ENCODE measurements at regions not wholly inside any gene's neighbourhood (a gene's known extent, or its start where the extent isn't known, plus 50 kb on each side); places are given as distances from the start of the nearest gene placed in this dataset.

GRCh38 chr14:49420201-49420600, 166.0 kb downstream of the RPS29 start:
- ATAC-seq = no peak

GRCh38 chr14:49418789-49419188, 167.4 kb downstream of the RPS29 start:
- H3K4me2 ChIP-seq (ENCODE audit: low read length) = no peak overlapping the region
- no peaks in the 10 kb centered on the region for H3K36me3 ChIP-seq (ENCODE audit: low read depth, low read length)
- DNase-seq (no peak), ATAC-seq (no peak)
- CTCF ChIA-PET = no interaction called here
- no peak overlapping the region for H2AFZ ChIP-seq (ENCODE audit: low read length)
- POLR2A ChIA-PET (ENCODE audit: unreplicated experiment) = no interaction called here
- H3K4me1 ChIP-seq (ENCODE audit: insufficient read depth, low read length) = no peaks in the 10 kb centered on the region
- BruUV-seq (replicated peaks) = no TSS peak
- H3K27ac ChIP-seq (ENCODE audit: low read length) = no peak overlapping the region
- no peaks in the 10 kb centered on the region for H3F3A ChIP-seq (ENCODE audit: low read length, unreplicated experiment)
- H3K79me2 ChIP-seq (ENCODE audit: low read length) = no peaks in the 10 kb centered on the region
- TF ChIP-seq EZH2 (IDR thresholded peaks at IDR 0.05; ENCODE audit: low read length, unreplicated experiment) (no peak), CTCF (conservative IDR thresholded peaks at IDR 0.05; ENCODE audit: low read depth, low read length) (no peak), EZH2phosphoT487 (IDR thresholded peaks at IDR 0.05; ENCODE audit: borderline replicate concordance, low read length) (no peak)
- intact Hi-C loops (cut with micrococcal nuclease) = no loop called here
- H3K4me3 ChIP-seq (ENCODE audit: low read length) = no peak overlapping the region
- H4K20me1 ChIP-seq (ENCODE audit: low read length) = no peaks in the 10 kb centered on the region
- H3K9ac ChIP-seq (ENCODE audit: low read length) = no peak overlapping the region
- no peaks in the 10 kb centered on the region for H3K9me2 ChIP-seq (replicated peaks; ENCODE audit: low read length)
- H3K27me3 ChIP-seq (ENCODE audit: low read length) = peaks cover 55% of the 10 kb centered on the region
- no peaks in the 10 kb centered on the region for H3K9me3 ChIP-seq (ENCODE audit: low read length)

More at GRCh38 chr14:49420201-49420600, 166.0 kb downstream of the RPS29 start:
- Histone ChIP-seq H3K36me3 (ENCODE audit: low read depth, low read length) (no peaks in the 10 kb centered on the region), H3K9ac (ENCODE audit: low read length) (no peak overlapping the region), H3K4me3 (ENCODE audit: low read length) (no peak overlapping the region), H3K79me2 (ENCODE audit: low read length) (no peaks in the 10 kb centered on the region), H2AFZ (ENCODE audit: low read length) (no peak overlapping the region), H3K27me3 (ENCODE audit: low read length) (peaks cover 55% of the 10 kb centered on the region), H3K9me2 (replicated peaks; ENCODE audit: low read length) (no peaks in the 10 kb centered on the region), H3K9me3 (ENCODE audit: low read length) (no peaks in the 10 kb centered on the region), H4K20me1 (ENCODE audit: low read length) (no peaks in the 10 kb centered on the region), H3F3A (ENCODE audit: low read length, unreplicated experiment) (no peaks in the 10 kb centered on the region), H3K4me2 (ENCODE audit: low read length) (no peak overlapping the region), H3K4me1 (ENCODE audit: insufficient read depth, low read length) (0 out of 2 replicates have a peak, but pooled peaks cover 3% of the 10 kb centered on the region), H3K27ac (ENCODE audit: low read length) (no peak overlapping the region)
- ChIA-PET CTCF (no interaction called here), POLR2A (ENCODE audit: unreplicated experiment) (no interaction called here)
- TF ChIP-seq CTCF (conservative IDR thresholded peaks at IDR 0.05; ENCODE audit: low read depth, low read length) (no peak), EZH2phosphoT487 (IDR thresholded peaks at IDR 0.05; ENCODE audit: borderline replicate concordance, low read length) (no peak), EZH2 (IDR thresholded peaks at IDR 0.05; ENCODE audit: low read length, unreplicated experiment) (no peak)
- intact Hi-C loops (cut with micrococcal nuclease) = no loop called here
- no peak for DNase-seq
- no TSS peak for BruUV-seq (replicated peaks)

GRCh38 chr14:49417790-49418189, 168.4 kb downstream of the RPS29 start:
- Histone ChIP-seq H3K9me3 (ENCODE audit: low read length) (no peaks in the 10 kb centered on the region), H3K9me2 (replicated peaks; ENCODE audit: low read length) (no peaks in the 10 kb centered on the region), H3F3A (ENCODE audit: low read length, unreplicated experiment) (no peaks in the 10 kb centered on the region), H3K36me3 (ENCODE audit: low read depth, low read length) (no peaks in the 10 kb centered on the region), H3K27me3 (ENCODE audit: low read length) (peaks cover 55% of the 10 kb centered on the region), H3K4me2 (ENCODE audit: low read length) (no peak overlapping the region), H3K4me3 (ENCODE audit: low read length) (no peak overlapping the region), H3K4me1 (ENCODE audit: insufficient read depth, low read length) (no peaks in the 10 kb centered on the region), H4K20me1 (ENCODE audit: low read length) (no peaks in the 10 kb centered on the region), H3K27ac (ENCODE audit: low read length) (no peak overlapping the region), H3K79me2 (ENCODE audit: low read length) (no peaks in the 10 kb centered on the region), H3K9ac (ENCODE audit: low read length) (no peak overlapping the region), H2AFZ (ENCODE audit: low read length) (no peak overlapping the region)
- ChIA-PET CTCF (no interaction called here), POLR2A (ENCODE audit: unreplicated experiment) (no interaction called here)
- BruUV-seq (replicated peaks) = no TSS peak
- no peak for DNase-seq
- ATAC-seq = no peak
- intact Hi-C loops (cut with micrococcal nuclease) = no loop called here
- no peak for TF ChIP-seq EZH2phosphoT487 (IDR thresholded peaks at IDR 0.05; ENCODE audit: borderline replicate concordance, low read length)
- TF ChIP-seq EZH2 (IDR thresholded peaks at IDR 0.05; ENCODE audit: low read length, unreplicated experiment) = no peak
- no peak for TF ChIP-seq CTCF (conservative IDR thresholded peaks at IDR 0.05; ENCODE audit: low read depth, low read length)
